ENCODE measurements at regions not wholly inside any gene's neighbourhood (a gene's known extent, or its start where the extent isn't known, plus 50 kb on each side); places are given as distances from the start of the nearest gene placed in this dataset.
"Not testable (repeated sequence)": the region's sequence is repeated elsewhere in the genome, so short reads cannot be mapped to it uniquely, and the experiment has no call there.

GRCh38 chr16:9014389-9014788, 50.7 kb upstream of the USP7 start:
- TF ChIP-seq CTCF (IDR thresholded peaks at IDR 0.05) (no peak), ZFX (IDR thresholded peaks at IDR 0.05; ENCODE audit: borderline replicate concordance) (no peak)
- no peak overlapping the region for H3K27ac ChIP-seq

GRCh38 chr16:9015489-9015888, 51.8 kb upstream of the USP7 start:
- TF ChIP-seq ZFX (IDR thresholded peaks at IDR 0.05; ENCODE audit: borderline replicate concordance) (no peak), CTCF (IDR thresholded peaks at IDR 0.05) (no peak)
- H3K27ac ChIP-seq = no peak overlapping the region

GRCh38 chr16:9016005-9016404, 52.3 kb upstream of the USP7 start:
- not testable (repeated sequence) for H3K27ac ChIP-seq

GRCh38 chr16:9016824-9017223, 53.1 kb upstream of the USP7 start:
- no peak for TF ChIP-seq CTCF (IDR thresholded peaks at IDR 0.05)
- no peak for TF ChIP-seq ZFX (IDR thresholded peaks at IDR 0.05; ENCODE audit: borderline replicate concordance)

GRCh38 chr16:9027070-9027799, 63.5 kb upstream of the USP7 start:
- no peak for TF ChIP-seq CTCF (IDR thresholded peaks at IDR 0.05)
- no peak overlapping the region for H3K27ac ChIP-seq

More at GRCh38 chr16:9016824-9017223, 53.1 kb upstream of the USP7 start:
- no peak overlapping the region for H3K27ac ChIP-seq

GRCh38 chr16:9028491-9028890, 63.0 kb upstream of the HAPSTR1 start:
- H3K27ac ChIP-seq = not testable (repeated sequence)

GRCh38 chr16:9031107-9031506, 60.3 kb upstream of the HAPSTR1 start:
- no peak overlapping the region for H3K27ac ChIP-seq
- TF ChIP-seq CTCF (IDR thresholded peaks at IDR 0.05) (no peak), ZFX (IDR thresholded peaks at IDR 0.05; ENCODE audit: borderline replicate concordance) (no peak)

GRCh38 chr16:9033125-9033830, 58.2 kb upstream of the HAPSTR1 start:
- TF ChIP-seq ZFX (IDR thresholded peaks at IDR 0.05; ENCODE audit: borderline replicate concordance) = no peak
- TF ChIP-seq CTCF (IDR thresholded peaks at IDR 0.05) = peak; percentile 75
- H3K27ac ChIP-seq = no peak overlapping the region
